ENCODE measurements at regions not wholly inside any gene's neighbourhood (a gene's known extent, or its start where the extent isn't known, plus 50 kb on each side); places are given as distances from the start of the nearest gene placed in this dataset.

DNA sequence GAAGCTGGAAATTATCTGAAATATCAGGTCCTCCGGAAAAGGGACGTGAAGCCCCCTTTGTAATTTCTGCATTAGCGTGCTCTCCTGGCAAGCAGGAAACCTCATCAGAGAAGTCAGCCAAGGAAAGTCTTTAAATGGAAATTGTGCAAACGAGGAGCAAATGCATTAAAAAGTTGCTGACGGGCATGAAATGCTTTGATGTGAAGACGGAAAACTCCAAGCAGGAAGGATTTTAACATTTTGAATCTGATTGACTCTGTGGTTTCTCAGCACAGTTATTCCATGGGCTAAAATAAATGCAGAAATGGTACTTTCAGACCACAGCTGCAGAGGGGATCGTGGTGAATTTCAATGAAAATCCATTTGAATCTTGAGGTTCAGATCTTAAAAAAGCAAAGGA is 167.8 kb downstream of the AHR start:
- no peaks in the 10 kb centered on the region for H3K9me3 ChIP-seq (ENCODE audit: low read length)
- DNase-seq (ENCODE audit: low spot score) = no peak
- H2AFZ ChIP-seq (ENCODE audit: low read length) = no peak overlapping the region
- intact Hi-C loops (cut with micrococcal nuclease; ENCODE audit: unreplicated experiment) = no loop called here
- no TSS peak for BruUV-seq (replicated peaks)
- H3K9me2 ChIP-seq (ENCODE audit: insufficient read depth, low read length) = no peaks in the 10 kb centered on the region
- ChIA-PET CTCF (ENCODE audit: unreplicated experiment) (no interaction called here), POLR2A (interaction anchor here (0.7 kb wide), 1 partner anchor 973 kb away, joined by 4 read pairs; no protein-coding TSS in a partner anchor)
- H3K27ac ChIP-seq (ENCODE audit: low read depth, low read length, poor library complexity, severe bottlenecking) = no peak overlapping the region
- H4K20me1 ChIP-seq (ENCODE audit: insufficient read depth, low read length) = no peaks in the 10 kb centered on the region
- H3K4me3 ChIP-seq (ENCODE audit: low read depth, low read length, poor library complexity, severe bottlenecking) = no peak overlapping the region
- H3K4me1 ChIP-seq (ENCODE audit: insufficient read depth, low read length, poor library complexity, severe bottlenecking) = no peaks in the 10 kb centered on the region
- H3K4me2 ChIP-seq (ENCODE audit: low read length) = no peak overlapping the region
- no peak for TF ChIP-seq EZH2phosphoT487 (IDR thresholded peaks at IDR 0.05; ENCODE audit: borderline replicate concordance, low read depth, low read length)
- TF ChIP-seq, protein P1, sequence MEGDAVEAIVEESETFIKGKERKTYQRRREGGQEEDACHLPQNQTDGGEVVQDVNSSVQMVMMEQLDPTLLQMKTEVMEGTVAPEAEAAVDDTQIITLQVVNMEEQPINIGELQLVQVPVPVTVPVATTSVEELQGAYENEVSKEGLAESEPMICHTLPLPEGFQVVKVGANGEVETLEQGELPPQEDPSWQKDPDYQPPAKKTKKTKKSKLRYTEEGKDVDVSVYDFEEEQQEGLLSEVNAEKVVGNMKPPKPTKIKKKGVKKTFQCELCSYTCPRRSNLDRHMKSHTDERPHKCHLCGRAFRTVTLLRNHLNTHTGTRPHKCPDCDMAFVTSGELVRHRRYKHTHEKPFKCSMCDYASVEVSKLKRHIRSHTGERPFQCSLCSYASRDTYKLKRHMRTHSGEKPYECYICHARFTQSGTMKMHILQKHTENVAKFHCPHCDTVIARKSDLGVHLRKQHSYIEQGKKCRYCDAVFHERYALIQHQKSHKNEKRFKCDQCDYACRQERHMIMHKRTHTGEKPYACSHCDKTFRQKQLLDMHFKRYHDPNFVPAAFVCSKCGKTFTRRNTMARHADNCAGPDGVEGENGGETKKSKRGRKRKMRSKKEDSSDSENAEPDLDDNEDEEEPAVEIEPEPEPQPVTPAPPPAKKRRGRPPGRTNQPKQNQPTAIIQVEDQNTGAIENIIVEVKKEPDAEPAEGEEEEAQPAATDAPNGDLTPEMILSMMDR (conservative IDR thresholded peaks at IDR 0.05; ENCODE audit: low read length) = no peak
- H3K36me3 ChIP-seq (ENCODE audit: insufficient read depth, low read length) = no peaks in the 10 kb centered on the region
- no peaks in the 10 kb centered on the region for H3K79me2 ChIP-seq (ENCODE audit: insufficient read depth, low read depth, low read length)

DNA sequence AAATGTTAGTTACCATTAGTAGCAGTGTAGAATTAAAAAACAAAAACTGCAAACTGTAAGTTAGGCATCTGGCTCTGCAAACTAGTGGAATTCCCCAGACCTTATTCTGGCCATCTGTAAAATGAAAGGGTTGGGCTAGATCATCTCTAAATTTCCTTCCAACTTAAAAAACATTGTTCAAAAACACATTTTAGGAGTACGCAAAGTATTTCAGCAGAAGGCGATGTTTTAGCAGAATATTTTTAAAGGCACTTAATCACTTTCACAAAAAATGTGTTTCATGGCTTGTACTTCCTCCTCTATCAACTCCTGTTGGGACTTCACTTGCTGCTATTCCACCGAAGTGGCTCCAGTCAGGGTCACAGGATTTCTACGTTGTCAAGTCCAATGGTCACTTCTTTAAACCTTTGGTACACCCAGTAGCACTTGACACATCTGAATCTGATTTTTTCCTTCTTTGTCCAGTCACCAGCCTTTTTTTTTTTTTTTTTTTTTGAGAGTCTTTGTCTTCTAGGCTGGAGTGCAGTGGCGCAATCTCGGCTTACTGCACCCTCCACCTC is 169.0 kb downstream of the AHR start:
- ChIA-PET CTCF (ENCODE audit: unreplicated experiment) (no interaction called here), POLR2A (interaction anchor here (0.6 kb wide), 1 partner anchor 301 kb away, joined by 3 read pairs; no protein-coding TSS in a partner anchor)
- no peak overlapping the region for H3K4me3 ChIP-seq (ENCODE audit: low read depth, low read length, poor library complexity, severe bottlenecking)
- no peaks in the 10 kb centered on the region for H3K79me2 ChIP-seq (ENCODE audit: insufficient read depth, low read depth, low read length)
- no peak overlapping the region for H2AFZ ChIP-seq (ENCODE audit: low read length)
- H3K4me2 ChIP-seq (ENCODE audit: low read length) = no peak overlapping the region
- no TSS peak for BruUV-seq (replicated peaks)
- no peaks in the 10 kb centered on the region for H3K9me2 ChIP-seq (ENCODE audit: insufficient read depth, low read length)
- no peak overlapping the region for H3K27ac ChIP-seq (ENCODE audit: low read depth, low read length, poor library complexity, severe bottlenecking)
- H4K20me1 ChIP-seq (ENCODE audit: insufficient read depth, low read length) = no peaks in the 10 kb centered on the region
- no peaks in the 10 kb centered on the region for H3K4me1 ChIP-seq (ENCODE audit: insufficient read depth, low read length, poor library complexity, severe bottlenecking)
- intact Hi-C loops (cut with micrococcal nuclease; ENCODE audit: unreplicated experiment) = no loop called here
- H3K9me3 ChIP-seq (ENCODE audit: low read length) = no peaks in the 10 kb centered on the region
- no peaks in the 10 kb centered on the region for H3K36me3 ChIP-seq (ENCODE audit: insufficient read depth, low read length)
- DNase-seq (ENCODE audit: low spot score) = no peak
- TF ChIP-seq, protein P1 (conservative IDR thresholded peaks at IDR 0.05; ENCODE audit: low read length) = no peak
- TF ChIP-seq EZH2phosphoT487 (IDR thresholded peaks at IDR 0.05; ENCODE audit: borderline replicate concordance, low read depth, low read length) = no peak

DNA sequence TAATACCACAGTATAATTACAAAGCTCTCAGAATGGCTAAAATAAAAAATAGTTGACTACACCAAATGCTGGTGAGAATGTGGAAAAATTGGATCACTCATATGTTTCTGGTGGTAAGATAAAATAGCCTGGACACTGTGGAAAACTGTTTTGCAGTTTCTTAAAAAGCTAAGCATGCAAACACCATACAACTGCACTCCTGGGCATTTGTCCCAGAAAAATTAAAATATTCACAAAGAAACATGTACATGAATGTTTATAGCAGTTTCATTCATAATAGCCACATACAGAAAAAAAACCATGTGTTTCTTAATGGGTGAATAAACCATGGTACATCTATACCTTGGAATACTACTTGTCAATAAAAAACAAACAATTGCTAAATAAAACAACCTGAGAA is 172.9 kb downstream of the AHR start:
- H3K4me2 ChIP-seq (ENCODE audit: low read length) = no peak overlapping the region
- no peaks in the 10 kb centered on the region for H3K9me3 ChIP-seq (ENCODE audit: low read length)
- H4K20me1 ChIP-seq (ENCODE audit: insufficient read depth, low read length) = no peaks in the 10 kb centered on the region
- no peaks in the 10 kb centered on the region for H3K9me2 ChIP-seq (ENCODE audit: insufficient read depth, low read length)
- CTCF ChIA-PET (ENCODE audit: unreplicated experiment) = no interaction called here
- intact Hi-C loops (cut with micrococcal nuclease; ENCODE audit: unreplicated experiment) = no loop called here
- no peaks in the 10 kb centered on the region for H3K79me2 ChIP-seq (ENCODE audit: insufficient read depth, low read depth, low read length)
- no TSS peak for BruUV-seq (replicated peaks)
- H2AFZ ChIP-seq (ENCODE audit: low read length) = no peak overlapping the region
- H3K36me3 ChIP-seq (ENCODE audit: insufficient read depth, low read length) = no peaks in the 10 kb centered on the region
- DNase-seq (ENCODE audit: low spot score) = no peak
- no peak overlapping the region for H3K27ac ChIP-seq (ENCODE audit: low read depth, low read length, poor library complexity, severe bottlenecking)
- no peaks in the 10 kb centered on the region for H3K4me1 ChIP-seq (ENCODE audit: insufficient read depth, low read length, poor library complexity, severe bottlenecking)
- POLR2A ChIA-PET = no interaction called here
- no peak overlapping the region for H3K4me3 ChIP-seq (ENCODE audit: low read depth, low read length, poor library complexity, severe bottlenecking)
- TF ChIP-seq, protein P1 (conservative IDR thresholded peaks at IDR 0.05; ENCODE audit: low read length) = no peak
- no peak for TF ChIP-seq EZH2phosphoT487 (IDR thresholded peaks at IDR 0.05; ENCODE audit: borderline replicate concordance, low read depth, low read length)

All from OCI-LY7 (cell line).